ENCODE measurements at regions not wholly inside any gene's neighbourhood (a gene's known extent, or its start where the extent isn't known, plus 50 kb on each side); places are given as distances from the start of the nearest gene placed in this dataset.

DNA sequence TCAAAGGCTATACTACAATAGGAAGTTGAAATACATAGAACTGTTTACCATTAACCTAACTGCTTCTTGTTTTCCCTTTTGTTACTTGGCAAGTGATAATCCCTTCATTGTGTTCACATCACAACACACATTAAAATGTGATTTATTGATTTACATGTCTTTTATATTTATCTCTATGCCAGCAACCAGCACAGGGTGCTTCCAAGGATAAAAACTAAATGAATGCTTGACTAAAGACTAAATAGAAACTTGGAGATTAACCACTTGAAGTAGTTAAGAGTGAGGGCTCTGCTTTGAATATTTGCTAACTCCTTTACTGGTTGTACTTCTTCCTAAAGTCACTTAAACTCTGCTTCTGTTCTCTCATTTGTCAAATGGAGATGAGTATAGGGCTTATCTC is 1730.6 kb downstream of the EFNA5 start:
- Histone ChIP-seq H3K27ac (ENCODE audit: insufficient read depth, low read depth, low read length) (no peak overlapping the region), H3K9ac (replicated peaks; ENCODE audit: extremely low read depth, insufficient read depth, low read length) (no peak overlapping the region), H3K4me3 (replicated peaks in 1 of 3; ENCODE audit: insufficient read depth in 1 of 3, low read depth in 1 of 3, low read length in 3 of 3) (no peak overlapping the region), H3K4me2 (ENCODE audit: insufficient read depth, low read length) (no peak overlapping the region), H3K36me3 (ENCODE audit: control insufficient read depth in 2 of 2, extremely low read depth in 1 of 2, insufficient read depth in 2 of 2, low read length in 2 of 2) (no peaks in the 10 kb centered on the region), H2AFZ (ENCODE audit: low read depth, low read length) (no peak overlapping the region), H3K27me3 (ENCODE audit: control insufficient read depth in 2 of 2, insufficient read depth in 2 of 2, low read length in 2 of 2) (no peaks in the 10 kb centered on the region), H3K9me1 (replicated peaks; ENCODE audit: control insufficient read depth, extremely low read depth, insufficient read depth, low read length) (no peaks in the 10 kb centered on the region), H4K20me1 (replicated peaks; ENCODE audit: control insufficient read depth, extremely low read depth, insufficient read depth, low read length) (no peaks in the 10 kb centered on the region), H3K9me3 (replicated peaks; ENCODE audit: control insufficient read depth, insufficient read depth, low read length) (no peaks in the 10 kb centered on the region), H3K4me1 (ENCODE audit: control insufficient read depth, extremely low read depth, insufficient read depth, low read length) (no peaks in the 10 kb centered on the region), H3K79me2 (ENCODE audit: control insufficient read depth, insufficient read depth, low read length) (no peaks in the 10 kb centered on the region)
- intact Hi-C loops (cut with micrococcal nuclease), result no loop called here
- POLR2A ChIA-PET, result no interaction called here
- FAIRE-seq (no peak), DNase-seq (ENCODE audit: low read depth, low spot score) (no peak)
- dilution Hi-C loops (cut with MboI; ENCODE audit: extremely low pct_ligation_motif_present, low sequenced_read_pairs), result no loop called here
- no TSS peak for BruUV-seq (replicated peaks)
- CTCF ChIA-PET, result no interaction called here
- no peak for TF ChIP-seq POLR2AphosphoS5 (IDR thresholded peaks at IDR 0.05; ENCODE audit: insufficient read depth, low read depth, low read length)
- TF ChIP-seq GATA2 (IDR thresholded peaks at IDR 0.05; ENCODE audit: insufficient read depth, insufficient read length, low read depth, low read length), result no peak
- TF ChIP-seq POLR2A (IDR thresholded peaks at IDR 0.05; ENCODE audit: low read depth, low read length), result no peak
- TF ChIP-seq MYC (IDR thresholded peaks at IDR 0.05; ENCODE audit: low read depth, low read length), result no peak
- no peak for TF ChIP-seq JUN (IDR thresholded peaks at IDR 0.05; ENCODE audit: borderline replicate concordance, insufficient read depth, insufficient read length, low read depth)
- TF ChIP-seq, protein P1, sequence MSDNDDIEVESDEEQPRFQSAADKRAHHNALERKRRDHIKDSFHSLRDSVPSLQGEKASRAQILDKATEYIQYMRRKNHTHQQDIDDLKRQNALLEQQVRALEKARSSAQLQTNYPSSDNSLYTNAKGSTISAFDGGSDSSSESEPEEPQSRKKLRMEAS (IDR thresholded peaks at IDR 0.05; ENCODE audit: insufficient read depth, insufficient read length), result no peak
- TF ChIP-seq, protein P2, sequence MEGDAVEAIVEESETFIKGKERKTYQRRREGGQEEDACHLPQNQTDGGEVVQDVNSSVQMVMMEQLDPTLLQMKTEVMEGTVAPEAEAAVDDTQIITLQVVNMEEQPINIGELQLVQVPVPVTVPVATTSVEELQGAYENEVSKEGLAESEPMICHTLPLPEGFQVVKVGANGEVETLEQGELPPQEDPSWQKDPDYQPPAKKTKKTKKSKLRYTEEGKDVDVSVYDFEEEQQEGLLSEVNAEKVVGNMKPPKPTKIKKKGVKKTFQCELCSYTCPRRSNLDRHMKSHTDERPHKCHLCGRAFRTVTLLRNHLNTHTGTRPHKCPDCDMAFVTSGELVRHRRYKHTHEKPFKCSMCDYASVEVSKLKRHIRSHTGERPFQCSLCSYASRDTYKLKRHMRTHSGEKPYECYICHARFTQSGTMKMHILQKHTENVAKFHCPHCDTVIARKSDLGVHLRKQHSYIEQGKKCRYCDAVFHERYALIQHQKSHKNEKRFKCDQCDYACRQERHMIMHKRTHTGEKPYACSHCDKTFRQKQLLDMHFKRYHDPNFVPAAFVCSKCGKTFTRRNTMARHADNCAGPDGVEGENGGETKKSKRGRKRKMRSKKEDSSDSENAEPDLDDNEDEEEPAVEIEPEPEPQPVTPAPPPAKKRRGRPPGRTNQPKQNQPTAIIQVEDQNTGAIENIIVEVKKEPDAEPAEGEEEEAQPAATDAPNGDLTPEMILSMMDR (IDR thresholded peaks at IDR 0.05; ENCODE audit: extremely low read depth in 1 of 2, insufficient read depth in 1 of 2, low read depth in 1 of 2, low read length in 2 of 2), result no peak
- TF ChIP-seq FOS (IDR thresholded peaks at IDR 0.05; ENCODE audit: borderline replicate concordance, insufficient read depth, low read length), result no peak
- TF ChIP-seq EZH2 (IDR thresholded peaks at IDR 0.05; ENCODE audit: borderline replicate concordance, low read depth, low read length, severe bottlenecking), result no peak

Measured in endothelial cell of umbilical vein (primary cell).